Dendritic cell treated with granulocyte-macrophage colony-stimulating factor and Interleukin-4, amounts not matched to agents 40 ng/mL and 50 ng/mL, for 4 days (primary cell): ENCODE measurements at regions not wholly inside any gene's neighbourhood (a gene's known extent, or its start where the extent isn't known, plus 50 kb on each side); places are given as distances from the start of the nearest gene placed in this dataset.

Experiments
- H3K27ac Mint-ChIP-seq: one replicate; pipeline ENCODE4 v1.8.0; 2022; ENCODE audit warnings: mild to moderate bottlenecking, mixed read lengths
- H3K27me3 Mint-ChIP-seq: one replicate; pipeline ENCODE4 v1.8.0; 2022; ENCODE audit warnings: mild to moderate bottlenecking, mixed read lengths
- H3K36me3 Mint-ChIP-seq: one replicate; pipeline ENCODE4 v1.8.0; 2022; ENCODE audit warnings: low read depth, mixed read lengths
- H3K4me1 Mint-ChIP-seq: one replicate; pipeline ENCODE4 v1.8.0; 2022; ENCODE audit warnings: low read depth, mixed read lengths
- H3K4me3 Mint-ChIP-seq: one replicate; pipeline ENCODE4 v1.8.0; 2022; ENCODE audit warnings: mild to moderate bottlenecking, moderate library complexity, mixed read lengths
- H3K9me3 Mint-ChIP-seq: one replicate; pipeline ENCODE4 v1.8.0; 2022; ENCODE audit warnings: mixed read lengths
- intact Hi-C: fragments of 100-400 bp; cut with micrococcal nuclease; formaldehyde crosslinking; loops from one replicate; pipeline ENCODE4 v1.15.0; 2022

DNA sequence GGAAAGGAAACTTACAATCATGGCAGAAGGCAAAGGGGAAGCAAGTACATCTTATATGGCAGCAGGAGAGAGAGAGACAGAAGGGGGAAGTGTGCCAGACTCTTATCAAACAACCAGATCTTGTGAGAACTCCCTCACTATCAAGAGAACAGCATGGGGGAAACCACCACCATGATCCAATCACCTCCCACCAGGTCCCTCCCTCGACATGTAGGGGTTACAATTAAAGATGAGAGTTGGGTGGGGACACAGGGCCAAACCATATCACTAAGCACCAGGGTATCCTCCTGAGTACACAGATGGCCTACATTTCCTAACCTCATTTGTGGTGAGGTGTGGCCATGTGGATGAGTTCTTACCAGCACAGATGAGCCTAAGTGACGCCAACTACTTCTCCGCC is 348.6 kb upstream of the ZFHX3 start:
- Mint-ChIP-seq H3K9me3 (no peaks in the 10 kb centered on the region), H3K4me3 (no peak overlapping the region), H3K27me3 (no peaks in the 10 kb centered on the region), H3K27ac (no peak overlapping the region), H3K36me3 (no peaks in the 10 kb centered on the region), H3K4me1 (no peaks in the 10 kb centered on the region)
- intact Hi-C loops, result no loop called here

GRCh38 chr16:73390936-73391335 is 343.0 kb upstream of the ZFHX3 start:
- H3K4me1 Mint-ChIP-seq, result no peaks in the 10 kb centered on the region
- H3K9me3 Mint-ChIP-seq, result peaks cover 7% of the 10 kb centered on the region
- no peaks in the 10 kb centered on the region for H3K36me3 Mint-ChIP-seq
- no peak overlapping the region for H3K4me3 Mint-ChIP-seq
- H3K27me3 Mint-ChIP-seq, result no peaks in the 10 kb centered on the region
- no peak overlapping the region for H3K27ac Mint-ChIP-seq
- intact Hi-C loops, result no loop called here

DNA sequence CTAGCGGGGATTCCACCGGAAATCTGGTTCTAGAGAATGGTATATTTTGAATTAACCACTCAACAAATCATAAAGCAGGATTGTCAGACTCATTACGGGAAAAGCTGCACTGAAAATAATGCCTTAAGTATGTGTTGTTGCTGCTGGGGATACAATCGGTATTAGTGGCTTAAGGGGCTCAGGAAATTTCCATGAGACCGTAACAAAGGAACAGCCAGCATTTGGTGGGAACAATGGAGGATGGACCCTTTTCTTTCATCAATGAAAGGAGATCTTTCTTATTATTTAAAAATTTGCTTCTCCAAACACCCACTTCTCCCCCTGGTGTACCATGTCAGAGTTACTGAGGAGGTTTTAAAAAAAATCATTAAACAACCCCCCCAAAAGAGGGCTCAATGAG is 342.6 kb upstream of the ZFHX3 start:
- intact Hi-C loops, result no loop called here
- Mint-ChIP-seq H3K4me1 (no peaks in the 10 kb centered on the region), H3K27ac (no peak overlapping the region), H3K27me3 (no peaks in the 10 kb centered on the region), H3K4me3 (no peak overlapping the region), H3K36me3 (no peaks in the 10 kb centered on the region), H3K9me3 (peaks cover 7% of the 10 kb centered on the region)

DNA sequence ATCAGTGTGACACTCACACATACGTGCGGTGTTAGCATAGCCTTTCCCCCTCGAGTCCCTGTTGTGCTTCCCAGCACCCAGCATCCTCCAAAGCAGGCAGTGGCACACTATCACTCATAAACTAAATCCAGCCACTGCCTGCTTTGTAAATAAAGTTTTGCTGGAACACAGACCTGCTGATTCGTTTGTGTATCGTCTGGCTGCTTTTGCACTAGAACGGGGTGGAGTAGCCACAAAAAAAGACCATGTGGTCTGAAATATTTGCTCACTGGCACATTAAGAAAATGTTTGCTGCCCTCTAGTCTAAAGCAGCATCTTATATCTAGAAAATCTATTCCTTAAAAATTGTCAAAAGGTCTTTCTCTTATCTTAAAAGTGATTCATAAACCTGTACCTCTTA is 341.2 kb upstream of the ZFHX3 start:
- H3K9me3 Mint-ChIP-seq, result peaks cover 7% of the 10 kb centered on the region
- H3K36me3 Mint-ChIP-seq, result no peaks in the 10 kb centered on the region
- H3K4me3 Mint-ChIP-seq, result no peak overlapping the region
- no peak overlapping the region for H3K27ac Mint-ChIP-seq
- intact Hi-C loops, result no loop called here
- no peaks in the 10 kb centered on the region for H3K4me1 Mint-ChIP-seq
- no peaks in the 10 kb centered on the region for H3K27me3 Mint-ChIP-seq

GRCh38 chr16:73387979-73388378 is 340.1 kb upstream of the ZFHX3 start:
- Mint-ChIP-seq H3K9me3 (peaks cover 7% of the 10 kb centered on the region), H3K27ac (no peak overlapping the region), H3K27me3 (no peaks in the 10 kb centered on the region), H3K36me3 (no peaks in the 10 kb centered on the region), H3K4me3 (no peak overlapping the region), H3K4me1 (no peaks in the 10 kb centered on the region)
- intact Hi-C loops, result no loop called here

GRCh38 chr16:73385696-73386095 is 337.8 kb upstream of the ZFHX3 start:
- no peaks in the 10 kb centered on the region for H3K27me3 Mint-ChIP-seq
- no peak overlapping the region for H3K27ac Mint-ChIP-seq
- H3K4me1 Mint-ChIP-seq, result no peaks in the 10 kb centered on the region
- no peak overlapping the region for H3K4me3 Mint-ChIP-seq
- intact Hi-C loops, result no loop called here
- H3K9me3 Mint-ChIP-seq, result peaks cover 7% of the 10 kb centered on the region
- H3K36me3 Mint-ChIP-seq, result no peaks in the 10 kb centered on the region

- H3K9me3 Mint-ChIP-seq, result peaks cover 7% of the 10 kb centered on the region
- H3K4me3 Mint-ChIP-seq, result no peak overlapping the region
- H3K36me3 Mint-ChIP-seq, result no peaks in the 10 kb centered on the region
- H3K4me1 Mint-ChIP-seq, result no peaks in the 10 kb centered on the region
- H3K27me3 Mint-ChIP-seq, result no peaks in the 10 kb centered on the region
- intact Hi-C loops, result no loop called here
- no peak overlapping the region for H3K27ac Mint-ChIP-seq
Measured at GRCh38 chr16:73384506-73385089, 336.7 kb upstream of the ZFHX3 start.

- no peaks in the 10 kb centered on the region for H3K36me3 Mint-ChIP-seq
- no peak overlapping the region for H3K4me3 Mint-ChIP-seq
- H3K27ac Mint-ChIP-seq, result no peak overlapping the region
- H3K27me3 Mint-ChIP-seq, result no peaks in the 10 kb centered on the region
- intact Hi-C loops, result no loop called here
- H3K9me3 Mint-ChIP-seq, result peaks cover 7% of the 10 kb centered on the region
- no peaks in the 10 kb centered on the region for H3K4me1 Mint-ChIP-seq
Measured at GRCh38 chr16:73383988-73384365, 336.0 kb upstream of the ZFHX3 start.

DNA sequence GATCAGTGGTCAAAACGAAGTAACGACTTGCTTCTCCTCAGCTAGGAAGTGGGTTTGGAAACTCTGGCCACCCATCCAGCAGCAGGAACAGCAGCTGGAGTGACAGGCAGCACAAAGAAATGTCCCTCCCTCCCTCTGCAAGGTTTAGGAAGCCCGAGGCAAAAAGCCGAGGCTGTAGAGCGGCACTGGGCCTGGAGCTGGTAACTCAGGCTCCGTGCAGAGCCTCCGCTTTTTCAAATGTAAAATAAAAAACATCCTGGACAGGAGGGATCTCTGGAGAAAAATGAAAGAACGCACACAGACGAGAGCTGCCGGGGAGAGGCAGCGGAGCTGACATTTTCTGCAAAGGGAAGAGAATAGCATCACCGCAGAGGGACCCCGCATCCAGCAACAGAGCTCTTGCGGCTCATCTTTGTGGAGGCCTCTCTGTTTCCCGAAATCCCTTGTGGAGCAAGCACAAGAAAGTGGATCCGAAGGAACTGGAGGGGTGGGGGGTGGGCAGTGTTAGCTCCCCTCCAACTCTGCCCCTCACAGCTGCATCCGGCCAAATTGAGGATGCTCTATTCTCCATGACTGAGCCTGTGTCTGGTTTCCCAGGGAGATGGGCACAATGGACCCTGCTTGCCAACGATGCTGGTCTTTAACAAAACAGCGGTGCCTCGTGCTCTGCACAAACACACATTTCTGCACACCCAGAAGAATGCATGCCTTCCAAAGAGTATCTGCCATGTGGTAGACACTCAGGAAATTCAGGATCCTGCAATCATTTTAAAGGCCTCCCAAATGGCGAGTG is 335.5 kb upstream of the ZFHX3 start:
- peaks cover 7% of the 10 kb centered on the region for H3K9me3 Mint-ChIP-seq
- intact Hi-C loops, result no loop called here
- H3K27me3 Mint-ChIP-seq, result no peaks in the 10 kb centered on the region
- H3K4me3 Mint-ChIP-seq, result no peak overlapping the region
- H3K27ac Mint-ChIP-seq, result no peak overlapping the region
- H3K4me1 Mint-ChIP-seq, result no peaks in the 10 kb centered on the region
- H3K36me3 Mint-ChIP-seq, result no peaks in the 10 kb centered on the region

GRCh38 chr16:73378471-73378870 is 330.5 kb upstream of the ZFHX3 start:
- H3K27me3 Mint-ChIP-seq, result no peaks in the 10 kb centered on the region
- H3K4me3 Mint-ChIP-seq, result no peak overlapping the region
- no peaks in the 10 kb centered on the region for H3K36me3 Mint-ChIP-seq
- no peaks in the 10 kb centered on the region for H3K4me1 Mint-ChIP-seq
- no peaks in the 10 kb centered on the region for H3K9me3 Mint-ChIP-seq
- intact Hi-C loops, result no loop called here
- H3K27ac Mint-ChIP-seq, result no peak overlapping the region

- Mint-ChIP-seq H3K4me3 (no peak overlapping the region), H3K27ac (no peak overlapping the region), H3K27me3 (no peaks in the 10 kb centered on the region), H3K36me3 (no peaks in the 10 kb centered on the region), H3K9me3 (no peaks in the 10 kb centered on the region), H3K4me1 (no peaks in the 10 kb centered on the region)
- intact Hi-C loops, result no loop called here
Measured at GRCh38 chr16:73371584-73372319, 323.8 kb upstream of the ZFHX3 start.

DNA sequence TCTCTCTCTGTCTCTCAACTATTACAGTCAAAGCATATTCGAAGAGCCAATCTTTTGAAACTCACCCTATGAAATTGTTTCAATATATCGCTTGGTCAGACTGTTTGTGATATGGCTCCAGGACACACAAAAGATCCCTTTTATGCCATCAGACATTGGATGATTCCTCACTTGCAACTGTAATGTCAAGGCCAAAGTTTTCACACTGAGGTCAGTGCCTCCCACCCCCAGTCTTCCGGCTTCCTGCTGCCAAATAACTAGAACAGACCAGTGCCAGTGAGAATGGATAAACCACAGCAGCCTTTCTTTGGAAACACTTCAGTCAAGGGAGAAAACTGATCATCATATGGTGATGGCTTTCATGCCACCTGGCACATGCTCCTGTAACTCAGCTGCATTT is 321.9 kb upstream of the ZFHX3 start:
- intact Hi-C loops, result no loop called here
- Mint-ChIP-seq H3K36me3 (no peaks in the 10 kb centered on the region), H3K4me1 (no peaks in the 10 kb centered on the region), H3K27ac (no peak overlapping the region), H3K9me3 (no peaks in the 10 kb centered on the region), H3K27me3 (no peaks in the 10 kb centered on the region), H3K4me3 (no peak overlapping the region)

- no peaks in the 10 kb centered on the region for H3K27me3 Mint-ChIP-seq
- H3K4me1 Mint-ChIP-seq, result no peaks in the 10 kb centered on the region
- intact Hi-C loops, result no loop called here
- H3K27ac Mint-ChIP-seq, result no peak overlapping the region
- no peak overlapping the region for H3K4me3 Mint-ChIP-seq
- no peaks in the 10 kb centered on the region for H3K36me3 Mint-ChIP-seq
- no peaks in the 10 kb centered on the region for H3K9me3 Mint-ChIP-seq
Measured at GRCh38 chr16:73368715-73369114, 320.8 kb upstream of the ZFHX3 start.

DNA sequence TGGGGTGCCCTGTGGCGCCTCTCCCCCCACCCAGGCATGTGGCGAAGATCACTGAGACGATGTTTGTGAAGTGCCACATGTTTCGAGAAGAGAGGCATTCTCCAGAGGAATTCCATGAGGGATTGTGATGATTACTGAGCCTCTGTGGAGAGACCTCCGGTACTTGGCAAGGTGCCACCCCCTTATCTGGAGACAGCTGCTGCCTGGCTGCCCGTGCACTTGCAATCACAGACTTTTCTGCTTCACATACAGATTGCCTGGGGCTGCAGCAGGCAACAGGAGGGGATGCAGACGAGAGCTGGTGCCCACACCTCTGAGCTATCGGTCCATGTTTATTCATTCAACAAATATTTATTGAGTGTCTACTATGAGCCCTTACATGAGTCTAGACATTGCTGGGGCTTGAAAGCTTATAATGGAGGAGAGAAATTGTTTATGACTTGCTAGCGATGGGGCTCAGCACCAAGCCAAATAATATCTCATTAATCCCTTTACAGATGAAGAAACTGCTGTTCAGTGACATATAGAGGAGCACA is 317.2 kb upstream of the ZFHX3 start:
- Mint-ChIP-seq H3K4me3 (no peak overlapping the region), H3K27me3 (no peaks in the 10 kb centered on the region), H3K36me3 (no peaks in the 10 kb centered on the region), H3K9me3 (no peaks in the 10 kb centered on the region), H3K27ac (no peak overlapping the region), H3K4me1 (no peaks in the 10 kb centered on the region)
- intact Hi-C loops, result no loop called here
